OCI-LY3 (cell line): ENCODE measurements at regions not wholly inside any gene's neighbourhood (a gene's known extent, or its start where the extent isn't known, plus 50 kb on each side); places are given as distances from the start of the nearest gene placed in this dataset.

ENCODE experiments used
- EZH2phosphoT487 ChIP-seq: fragments of 200-600 bp; shearing (Covaris generic); IDR thresholded peaks from 2 replicates; pipeline ENCODE4 v1.6.1; 2018; ENCODE audit warnings: antibody characterized with exemption, mixed run types, low read depth
- TF ChIP-seq, protein P1 (sequence below): fragments of 200-600, 300-600 bp; sonication (generic); IDR thresholded peaks from 2 replicates; pipeline ENCODE4 v1.5.1; 2014; ENCODE audit warnings: antibody characterized with exemption, low read length, low read depth

GRCh38 chr18:72091369-72091768 lies 452.8 kb downstream of the CBLN2 start:
- TF ChIP-seq EZH2phosphoT487, result no peak
- TF ChIP-seq, protein P1, sequence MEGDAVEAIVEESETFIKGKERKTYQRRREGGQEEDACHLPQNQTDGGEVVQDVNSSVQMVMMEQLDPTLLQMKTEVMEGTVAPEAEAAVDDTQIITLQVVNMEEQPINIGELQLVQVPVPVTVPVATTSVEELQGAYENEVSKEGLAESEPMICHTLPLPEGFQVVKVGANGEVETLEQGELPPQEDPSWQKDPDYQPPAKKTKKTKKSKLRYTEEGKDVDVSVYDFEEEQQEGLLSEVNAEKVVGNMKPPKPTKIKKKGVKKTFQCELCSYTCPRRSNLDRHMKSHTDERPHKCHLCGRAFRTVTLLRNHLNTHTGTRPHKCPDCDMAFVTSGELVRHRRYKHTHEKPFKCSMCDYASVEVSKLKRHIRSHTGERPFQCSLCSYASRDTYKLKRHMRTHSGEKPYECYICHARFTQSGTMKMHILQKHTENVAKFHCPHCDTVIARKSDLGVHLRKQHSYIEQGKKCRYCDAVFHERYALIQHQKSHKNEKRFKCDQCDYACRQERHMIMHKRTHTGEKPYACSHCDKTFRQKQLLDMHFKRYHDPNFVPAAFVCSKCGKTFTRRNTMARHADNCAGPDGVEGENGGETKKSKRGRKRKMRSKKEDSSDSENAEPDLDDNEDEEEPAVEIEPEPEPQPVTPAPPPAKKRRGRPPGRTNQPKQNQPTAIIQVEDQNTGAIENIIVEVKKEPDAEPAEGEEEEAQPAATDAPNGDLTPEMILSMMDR, result peak; percentile 31
